GM21390 (cell line): ENCODE measurements at regions not wholly inside any gene's neighbourhood (a gene's known extent, or its start where the extent isn't known, plus 50 kb on each side); places are given as distances from the start of the nearest gene placed in this dataset.
"Not testable (repeated sequence)": the region's sequence is repeated elsewhere in the genome, so short reads cannot be mapped to it uniquely, and the experiment has no call there.

Source experiments
- ATAC-seq: cut with Tn5 transposase; IDR thresholded peaks from one replicate; pipeline ENCODE4 v1.9.1; 2021; ENCODE audit not compliant: unreplicated experiment

DNA sequence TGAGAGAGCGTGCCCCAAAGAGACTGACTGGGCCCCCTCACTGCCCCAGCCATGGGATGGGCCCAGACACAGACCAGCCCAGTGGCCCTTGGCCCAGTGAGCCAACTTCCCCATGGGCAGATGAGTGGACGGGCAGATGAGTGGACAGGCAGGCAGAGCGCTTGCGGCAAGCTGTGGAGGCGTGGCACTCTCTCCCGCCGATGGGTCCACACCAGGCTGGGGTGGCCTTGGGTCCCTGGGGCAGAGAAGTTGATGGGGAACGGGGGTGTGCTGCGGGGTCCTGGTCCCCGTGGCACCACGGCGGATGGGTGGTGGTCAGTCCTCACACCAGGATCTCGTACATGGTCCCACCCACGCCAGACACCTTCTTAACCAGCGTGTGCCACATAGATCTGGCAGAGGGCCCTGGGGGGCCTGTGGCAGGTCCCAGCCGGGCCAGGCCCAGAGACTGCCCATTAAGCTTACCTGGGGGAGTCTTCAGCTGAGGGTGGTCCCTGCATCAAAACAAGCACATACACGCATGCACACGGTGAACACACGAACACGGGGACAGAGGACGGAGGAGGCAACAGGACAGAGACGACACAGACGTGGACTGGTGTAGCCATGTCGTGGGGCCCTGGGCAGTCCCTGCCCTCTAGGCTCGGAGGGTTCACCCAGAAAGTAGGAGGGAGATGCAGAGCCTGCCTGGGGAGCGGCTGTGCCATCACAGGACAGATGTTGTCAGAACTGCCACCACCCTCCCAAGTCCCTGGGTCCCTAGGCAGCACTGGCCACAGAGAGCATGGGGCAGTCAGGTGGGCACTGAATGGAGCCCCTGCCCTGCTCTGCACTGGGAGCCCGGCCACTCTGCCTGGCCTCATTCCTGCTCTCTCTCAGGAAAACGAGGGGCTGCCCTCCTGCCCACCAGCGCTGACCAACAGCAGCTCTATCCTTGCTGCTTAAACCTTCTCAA is 182.2 kb downstream of the IGLL1 start:
- no peak for ATAC-seq

DNA sequence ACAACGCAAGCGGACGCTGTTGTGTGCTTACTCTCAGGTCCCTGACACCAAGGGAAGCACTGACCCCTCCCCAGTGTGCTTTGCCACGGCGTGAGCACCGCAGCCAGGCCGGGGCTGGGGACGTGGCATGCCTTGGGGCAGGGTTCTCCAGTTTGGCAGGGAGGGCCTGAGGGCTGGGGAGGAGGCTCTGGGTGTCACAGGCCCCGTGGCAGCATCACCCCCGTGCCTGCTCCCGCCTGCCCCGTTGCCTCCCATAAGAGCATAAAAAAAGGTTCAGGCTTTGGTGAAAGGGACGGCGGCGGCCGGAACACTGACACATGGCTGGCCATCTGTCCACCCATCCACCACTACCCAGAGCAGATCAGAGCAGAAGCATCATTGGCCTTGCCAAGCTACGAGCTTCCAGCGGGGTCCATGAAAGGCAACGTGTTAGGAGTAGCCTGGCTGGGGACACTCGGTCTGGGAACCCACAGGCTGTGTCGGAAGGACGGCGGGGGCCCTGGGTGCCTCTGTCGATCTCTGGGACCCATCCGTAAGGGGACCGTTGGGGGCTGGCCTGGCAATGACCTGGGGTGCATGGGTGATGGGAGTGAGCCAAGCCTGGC is 183.0 kb downstream of the IGLL1 start:
- ATAC-seq: no peak

DNA sequence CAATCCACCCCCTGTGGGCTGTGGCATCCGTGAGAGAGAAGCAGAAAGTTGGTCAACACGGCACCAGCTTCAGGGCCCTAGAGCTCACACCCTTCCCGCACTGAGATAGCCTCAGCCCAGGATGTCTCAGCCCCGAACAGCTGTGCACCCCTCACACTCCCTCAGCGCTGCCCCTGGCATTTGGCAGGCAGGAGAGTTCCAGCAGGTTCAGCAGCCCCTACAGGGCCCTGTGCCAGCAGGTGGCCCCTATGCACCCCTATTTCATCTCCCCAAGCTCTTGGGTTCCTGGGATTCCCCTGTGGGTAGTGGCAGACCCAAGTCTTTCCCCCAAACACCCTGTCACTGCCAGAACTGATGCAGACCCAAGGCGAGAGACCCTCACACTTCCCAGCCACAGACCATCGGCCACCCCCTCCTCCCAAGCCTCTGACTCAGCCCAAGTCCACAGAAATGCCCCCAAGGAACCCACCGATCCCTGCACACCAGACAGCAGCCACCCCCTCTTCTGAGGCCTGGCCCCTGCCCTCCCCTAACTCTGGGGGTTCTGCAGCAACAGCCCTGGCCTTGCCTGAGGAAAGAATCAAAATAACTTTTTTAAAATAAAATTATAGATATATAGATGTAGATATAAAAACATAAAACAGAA is 183.6 kb downstream of the IGLL1 start:
- ATAC-seq: no peak

DNA sequence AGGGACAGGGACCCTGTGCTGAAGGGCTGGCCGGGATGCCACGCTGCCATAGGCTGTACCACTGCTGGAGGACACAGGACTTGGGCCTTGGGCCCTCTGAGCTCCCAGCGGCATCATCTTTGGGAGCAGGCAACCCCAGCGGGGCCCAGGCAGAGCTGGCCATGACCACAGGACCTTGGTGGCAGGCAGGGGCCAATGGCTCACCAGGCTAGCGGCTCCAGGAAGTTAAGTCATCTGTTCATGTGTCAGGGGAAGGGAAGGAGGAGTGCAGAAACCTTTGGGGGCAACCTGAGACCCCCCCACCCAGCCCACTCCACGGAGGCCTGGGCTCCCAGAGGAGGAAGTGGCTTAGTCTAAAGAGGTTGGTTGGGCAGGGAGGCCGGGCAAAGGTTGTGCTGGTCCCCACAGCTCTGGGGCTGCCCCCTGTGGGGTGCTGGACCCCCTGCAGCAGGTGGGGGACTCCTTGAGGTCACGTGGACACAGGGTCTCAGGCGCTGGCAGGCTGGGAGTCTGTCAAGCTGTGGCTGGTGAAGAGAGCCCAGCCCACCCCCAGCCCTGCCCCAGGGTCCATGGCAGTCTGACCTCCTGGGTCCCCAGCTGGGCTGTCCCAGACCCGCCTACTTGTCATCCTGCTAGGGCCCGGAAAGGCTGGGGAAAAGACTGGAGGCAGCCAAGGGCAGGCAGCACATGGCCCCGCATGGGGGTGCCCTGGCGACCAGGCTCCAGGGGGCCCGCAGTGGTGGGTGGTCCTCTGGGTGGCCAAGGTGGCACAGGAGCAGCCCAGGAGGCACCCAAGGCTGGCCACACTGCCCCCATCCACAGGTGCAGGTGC is 184.3 kb downstream of the IGLL1 start:
- ATAC-seq: no peak

DNA sequence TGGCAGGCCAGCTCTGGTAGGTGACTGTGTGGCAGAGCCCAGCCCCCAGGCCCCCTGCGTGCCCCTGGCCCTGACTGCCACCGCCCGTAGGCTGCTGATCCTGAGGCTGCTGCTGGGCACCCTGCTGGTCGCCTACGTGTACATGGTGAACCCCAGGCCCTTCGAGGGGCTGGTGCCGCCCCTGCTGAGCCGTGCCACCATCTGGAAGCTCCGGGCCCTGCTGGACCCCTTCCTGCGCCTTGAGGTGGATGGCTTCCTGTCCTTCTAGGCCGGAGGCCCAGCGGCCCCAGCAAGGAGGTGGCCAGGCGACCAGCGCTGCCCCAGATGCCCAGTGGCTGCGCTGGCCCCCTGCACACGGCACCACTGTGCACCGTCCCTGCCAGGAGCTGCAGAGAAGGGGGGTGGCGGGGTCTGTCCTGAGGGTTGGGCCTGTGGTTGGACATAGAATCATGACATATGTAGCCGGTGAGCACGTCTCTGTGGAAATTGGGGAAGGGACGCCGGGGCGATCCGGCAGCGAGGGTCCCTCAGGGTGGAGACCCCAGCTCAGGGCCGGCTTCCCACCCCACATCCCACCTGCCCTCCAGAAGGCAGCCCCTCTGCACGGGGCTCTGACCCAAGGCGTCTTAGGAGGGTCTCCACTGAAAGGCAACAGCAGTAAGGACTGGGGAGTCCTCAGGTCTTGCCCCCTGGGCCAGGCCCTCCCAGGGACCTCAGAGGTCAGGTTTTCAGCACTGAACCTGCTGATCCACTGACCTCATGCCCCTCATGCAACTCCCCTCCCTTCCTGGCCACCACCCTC is 185.4 kb downstream of the IGLL1 start:
- ATAC-seq: no peak

DNA sequence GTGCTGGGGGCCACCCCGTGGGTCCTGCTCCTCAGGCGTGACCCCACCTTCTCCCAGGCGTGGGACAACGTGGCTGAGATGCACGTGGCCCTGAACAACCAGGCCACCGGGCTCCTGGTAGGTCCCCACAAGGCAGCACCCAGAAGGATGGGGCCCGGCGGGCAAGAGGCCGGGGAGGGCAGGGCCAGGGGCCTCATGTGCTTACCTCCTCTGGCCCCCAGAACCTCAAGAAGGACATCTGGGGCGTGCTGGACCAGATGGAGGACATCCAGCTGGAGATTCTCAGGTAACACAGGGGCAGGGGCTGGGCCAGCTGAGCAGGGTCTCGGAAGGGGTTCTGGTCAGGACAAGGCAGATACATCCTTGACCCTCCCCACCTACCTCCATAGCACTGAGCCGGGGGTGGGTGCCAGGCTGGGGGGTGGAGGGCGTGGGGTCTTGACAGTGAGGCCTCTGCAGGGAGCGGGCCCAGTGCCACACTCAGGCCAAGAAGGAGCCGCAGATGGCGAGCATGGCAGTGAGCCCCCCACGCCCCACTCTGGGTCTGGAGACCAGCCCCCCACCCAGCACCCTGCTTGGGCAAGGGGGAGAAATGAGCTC is 186.3 kb downstream of the IGLL1 start:
- ATAC-seq: no peak

DNA sequence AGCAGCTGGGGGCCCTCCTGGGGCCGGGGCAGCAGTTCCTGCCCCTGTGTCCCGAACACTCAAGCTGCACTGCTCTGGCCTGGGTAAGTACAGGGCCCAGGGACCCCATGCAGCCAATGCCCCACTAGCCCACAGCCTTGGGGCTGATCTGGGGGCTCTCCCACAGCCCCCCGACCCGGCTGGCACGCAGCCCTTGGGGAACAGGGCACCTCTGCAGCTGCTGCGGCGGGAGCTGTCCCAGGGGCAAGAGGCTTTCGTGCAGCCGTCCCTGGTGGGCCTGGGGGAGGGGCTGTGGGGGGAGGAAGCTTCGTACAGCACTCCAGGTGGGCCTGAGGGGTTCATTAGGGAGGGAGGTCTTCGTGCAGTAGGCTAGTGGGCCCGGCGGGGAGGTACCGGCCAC is 186.9 kb downstream of the IGLL1 start:
- not testable (repeated sequence) for ATAC-seq

DNA sequence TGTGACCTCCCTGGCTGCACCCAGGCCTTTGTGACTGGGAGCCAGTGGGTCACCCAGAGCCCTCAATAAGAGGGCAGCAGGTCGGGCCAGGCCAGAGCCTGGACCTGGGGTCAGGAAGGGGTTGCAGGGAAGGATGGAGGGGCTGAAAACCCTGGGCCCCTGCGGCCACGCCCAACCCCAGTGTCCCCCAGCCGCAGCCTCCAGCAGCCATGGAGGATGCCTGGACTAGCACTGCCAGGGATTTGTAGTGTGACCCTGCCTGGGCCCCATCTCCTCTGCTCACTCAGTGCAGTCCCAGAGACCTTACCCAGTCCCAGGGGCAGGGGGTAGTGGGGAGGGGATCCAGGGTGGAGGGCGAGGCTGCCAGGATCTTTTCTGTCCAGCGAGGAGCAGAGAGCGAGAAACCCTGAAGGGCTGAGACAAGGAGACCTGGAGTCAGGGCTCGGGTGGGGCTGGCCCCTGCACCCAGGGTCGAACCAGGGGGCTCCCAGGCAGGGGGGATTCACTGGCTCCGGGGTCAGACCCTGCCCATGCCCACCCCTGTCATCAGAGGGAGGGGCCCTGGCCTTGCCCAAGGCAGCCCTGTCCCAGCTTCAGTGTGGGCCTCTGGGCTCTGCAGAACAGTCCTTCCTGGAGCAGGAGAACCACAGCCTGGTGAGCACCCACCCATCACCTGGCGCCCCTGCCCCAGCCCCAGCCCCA is 187.5 kb downstream of the IGLL1 start:
- ATAC-seq: no peak

DNA sequence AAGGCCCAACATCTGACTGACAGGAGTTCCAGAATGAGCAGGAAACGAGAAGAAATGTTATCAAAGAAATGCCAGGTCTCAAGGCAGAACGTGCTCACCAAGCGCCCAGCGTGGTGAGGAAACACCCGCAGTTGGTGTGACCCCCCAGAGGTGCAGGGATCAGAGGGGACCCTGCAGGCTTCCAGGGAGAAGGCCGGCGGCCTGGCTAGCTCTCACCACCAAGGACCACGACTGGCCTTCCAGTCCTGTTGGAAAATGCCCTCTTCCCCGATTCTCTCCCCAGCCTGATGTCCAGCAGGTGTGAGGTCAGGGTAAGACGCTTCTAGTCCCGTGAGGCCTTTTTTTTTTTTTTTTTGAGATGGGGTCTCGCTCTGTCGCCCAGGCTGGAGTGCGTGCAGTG is 189.1 kb downstream of the IGLL1 start:
- no peak for ATAC-seq

DNA sequence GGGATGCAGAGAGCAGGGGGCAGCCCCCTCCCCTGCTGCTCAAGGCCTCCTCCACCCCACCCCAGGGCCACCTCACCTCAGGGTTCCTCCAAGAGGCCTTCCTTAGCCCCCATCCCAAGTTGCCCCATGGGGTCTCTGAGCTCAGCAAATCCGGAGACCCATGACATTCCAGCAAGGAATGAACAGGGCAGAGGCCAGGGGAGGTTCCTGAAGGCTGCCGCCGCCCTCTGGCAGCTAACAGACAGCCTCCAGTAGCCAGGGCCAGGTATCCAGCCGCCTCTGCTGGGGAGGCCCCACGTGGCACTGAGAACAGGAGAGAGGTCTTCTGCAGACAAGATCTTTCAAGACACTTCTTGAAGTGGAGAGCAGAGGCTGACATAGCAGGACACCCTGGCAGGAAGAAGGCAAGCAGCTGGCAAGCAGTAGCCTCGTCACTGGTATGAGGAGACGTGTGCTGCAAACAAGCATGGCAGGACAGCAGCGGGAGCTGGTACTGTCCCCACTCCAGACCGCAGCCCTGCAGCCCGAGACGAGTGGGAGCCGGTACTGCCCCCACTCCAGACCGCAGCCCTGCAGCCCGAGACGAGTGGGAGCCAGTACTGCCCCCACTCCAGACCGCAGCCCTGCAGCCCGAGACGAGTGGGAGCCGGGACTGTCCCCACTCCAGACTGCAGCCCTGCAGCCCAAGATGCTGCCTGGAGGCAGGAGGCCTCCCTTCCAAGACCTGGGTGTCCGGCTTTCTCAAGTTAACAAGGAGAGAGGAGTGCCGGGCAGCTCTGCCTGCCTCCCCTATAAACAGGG is 190.6 kb downstream of the IGLL1 start:
- no peak for ATAC-seq

DNA sequence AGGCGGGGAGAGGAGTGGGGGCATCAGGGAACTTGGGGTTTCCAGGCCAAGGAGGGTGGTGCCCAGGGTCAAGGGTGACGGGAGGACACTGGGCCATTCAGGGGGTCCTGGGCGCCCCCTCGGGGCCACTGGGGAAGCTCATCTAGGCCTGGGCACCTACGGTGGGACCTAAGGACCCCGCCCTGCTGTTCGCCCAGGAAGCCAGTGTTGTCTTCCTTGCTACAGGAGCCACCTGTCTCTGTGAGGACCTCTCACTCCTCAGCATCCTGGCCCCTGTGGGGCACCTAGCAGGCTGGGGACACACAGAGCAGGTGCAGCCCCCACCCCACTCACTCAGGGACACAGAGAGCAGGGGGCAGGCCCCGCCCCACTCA is 191.6 kb downstream of the IGLL1 start:
- no peak for ATAC-seq

DNA sequence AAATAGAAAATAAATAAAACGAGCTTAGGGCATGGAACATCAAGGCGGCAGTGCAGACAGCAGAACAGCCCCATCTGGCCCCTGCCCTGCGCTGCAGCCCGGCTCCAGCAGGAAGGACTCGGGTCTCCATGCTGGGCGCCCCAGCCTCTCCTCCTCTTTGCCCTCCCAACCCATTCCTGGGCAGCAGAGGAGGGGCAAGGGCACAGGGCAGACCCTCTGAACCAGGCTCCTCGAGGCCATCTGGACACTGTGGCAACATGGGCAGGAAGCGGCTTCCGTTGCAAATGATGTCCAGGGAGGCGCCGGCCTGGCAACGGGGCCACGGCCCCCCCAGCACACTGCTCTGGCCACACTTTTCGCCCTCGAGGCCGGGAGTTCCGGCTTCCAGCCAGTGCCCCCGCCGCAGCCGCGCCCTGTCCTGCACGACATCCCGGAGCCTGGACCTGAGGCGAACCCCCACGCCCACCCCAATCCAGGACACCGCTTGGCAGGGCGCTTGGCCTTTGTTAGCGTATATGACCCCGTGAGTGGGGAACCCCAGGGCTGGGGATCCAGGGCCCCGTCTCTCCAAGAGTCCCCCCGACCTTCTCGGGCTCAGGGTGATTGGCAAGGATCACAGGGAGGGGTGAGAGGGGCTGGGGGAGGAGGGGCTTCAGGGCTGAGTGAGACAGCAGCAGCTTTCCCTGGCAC is 192.1 kb downstream of the IGLL1 start:
- no peak for ATAC-seq

DNA sequence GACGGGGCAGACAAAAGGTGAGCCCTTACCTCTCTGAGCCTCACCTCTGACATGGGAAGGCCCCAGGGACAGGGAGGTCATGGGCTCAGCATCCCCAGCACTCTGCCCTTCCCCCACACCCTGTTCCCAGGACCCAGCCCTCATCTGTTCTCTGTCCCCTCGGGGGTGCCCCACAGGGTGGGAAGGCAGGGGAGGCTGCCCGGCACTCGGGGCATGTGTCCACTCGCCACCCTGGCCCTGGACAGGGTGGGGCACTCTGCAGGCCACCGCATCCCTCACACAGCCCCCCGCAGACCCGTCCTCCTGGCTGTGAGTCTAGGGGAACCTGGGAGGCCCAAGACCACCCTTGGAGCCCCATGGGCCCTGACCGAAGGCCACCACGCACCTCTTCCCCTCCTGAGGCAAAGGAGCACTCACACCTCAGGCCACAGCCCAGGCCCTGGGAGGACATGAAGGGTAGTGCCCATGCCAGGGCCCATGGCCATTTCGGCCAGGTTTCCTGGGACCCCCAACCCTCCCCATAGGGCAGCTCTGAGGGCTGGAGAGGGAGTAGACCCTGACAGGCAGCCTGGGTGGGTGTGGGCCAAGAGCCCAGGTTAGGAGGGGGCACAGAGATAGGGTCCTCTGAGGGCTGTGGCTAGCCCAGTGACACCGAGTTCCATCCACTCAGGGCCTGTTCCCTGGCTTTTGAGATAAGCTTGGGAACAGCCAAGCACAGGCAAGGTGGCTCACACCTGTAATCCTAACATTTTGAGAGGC is 193.1 kb downstream of the IGLL1 start:
- ATAC-seq: no peak

DNA sequence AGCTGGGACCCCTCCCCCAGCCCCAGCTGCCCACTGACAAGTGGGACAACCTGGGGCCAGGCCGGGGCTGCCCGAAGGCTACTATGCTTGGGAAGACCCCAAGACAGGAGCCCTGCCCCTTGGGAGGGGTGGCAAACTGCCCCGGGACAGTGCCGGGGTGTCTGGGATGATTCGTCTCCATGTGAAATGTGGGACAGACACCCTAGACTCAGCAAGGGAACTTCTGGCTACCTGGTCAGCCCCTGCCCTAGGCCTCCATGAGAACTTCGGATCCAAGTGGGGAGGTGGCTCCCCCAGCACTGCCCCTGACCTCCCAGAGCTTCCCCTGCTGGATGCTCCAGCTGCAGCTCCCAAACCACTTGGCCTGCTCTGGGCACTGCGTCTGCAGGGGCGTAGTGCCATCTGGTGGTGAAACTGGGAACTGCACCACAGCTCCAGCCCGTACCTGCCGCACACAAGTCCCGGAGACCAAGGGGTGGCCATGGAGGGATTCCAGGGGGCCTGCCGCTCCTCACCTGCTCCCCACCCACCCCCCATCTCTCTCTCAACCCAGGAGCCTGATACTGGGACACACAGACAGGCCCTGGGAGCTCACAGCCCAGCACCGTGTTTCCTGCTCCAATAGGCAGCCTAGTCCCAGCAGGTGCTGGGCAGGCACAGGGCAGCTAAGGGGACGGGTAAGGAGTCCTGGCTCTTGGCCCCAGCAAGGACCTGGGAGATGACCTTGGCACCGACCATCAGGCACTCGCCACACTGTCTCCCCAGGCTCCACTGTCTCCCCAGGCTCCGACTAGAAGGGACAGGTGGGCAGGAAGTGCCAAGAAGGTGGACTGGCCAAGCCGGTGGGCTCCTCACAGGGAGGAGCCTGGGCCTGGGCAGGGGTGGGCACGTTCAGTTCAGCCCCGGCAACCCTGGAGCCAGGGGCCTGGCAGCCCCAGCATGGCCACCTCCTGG is 194.1 kb downstream of the IGLL1 start:
- ATAC-seq: no peak

DNA sequence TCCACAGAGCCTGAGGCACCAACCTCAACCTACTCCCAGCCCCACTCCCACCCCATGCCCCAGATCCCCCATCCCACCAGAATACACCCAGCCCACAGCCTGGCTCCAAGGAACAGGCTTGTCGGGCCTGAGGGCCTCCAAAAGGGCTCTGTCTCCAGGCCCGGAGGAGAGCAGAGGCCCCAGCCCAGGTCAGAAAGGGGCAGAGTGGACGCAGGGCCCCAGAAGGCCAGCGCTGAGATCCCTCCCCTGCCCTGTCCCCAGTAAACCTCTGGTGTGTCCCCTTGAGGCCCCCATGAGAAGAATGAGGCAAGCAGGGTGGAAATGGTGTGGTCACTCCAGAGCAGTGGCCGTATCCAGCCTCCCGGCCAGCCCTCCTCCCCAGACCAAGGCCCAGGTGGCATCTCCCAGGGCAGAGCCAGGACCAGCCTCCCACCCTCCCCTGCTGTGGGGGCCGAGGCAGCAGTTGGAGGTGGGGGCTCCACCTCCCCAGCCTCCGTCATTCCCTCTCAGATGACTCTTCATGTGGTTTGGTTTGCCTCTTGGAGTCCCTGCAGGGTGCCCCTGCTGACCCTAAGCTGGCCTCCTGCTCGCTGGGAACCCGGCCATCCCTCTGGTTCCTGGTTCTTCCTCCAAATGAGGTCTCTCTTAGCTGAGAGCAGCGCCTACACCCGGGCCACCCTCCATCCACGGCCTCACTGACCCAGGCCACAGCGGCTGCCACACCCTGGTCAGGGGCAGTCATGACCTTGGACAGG is 195.0 kb downstream of the IGLL1 start:
- ATAC-seq: no peak
